GM18505 (cell line): ENCODE measurements at regions not wholly inside any gene's neighbourhood (a gene's known extent, or its start where the extent isn't known, plus 50 kb on each side); places are given as distances from the start of the nearest gene placed in this dataset.

Experiments used
- ATAC-seq: cut with Tn5 transposase; IDR thresholded peaks from one replicate; pipeline ENCODE4 v1.9.1; 2021; ENCODE audit not compliant: unreplicated experiment
- POLR2A ChIP-seq: IDR thresholded peaks from 4 replicates; pipeline ENCODE4 v1.6.1; 2011; ENCODE audit warnings: borderline replicate concordance; ENCODE audit not compliant: insufficient read depth, insufficient read length; ENCODE audit errors: extremely low read depth

DNA sequence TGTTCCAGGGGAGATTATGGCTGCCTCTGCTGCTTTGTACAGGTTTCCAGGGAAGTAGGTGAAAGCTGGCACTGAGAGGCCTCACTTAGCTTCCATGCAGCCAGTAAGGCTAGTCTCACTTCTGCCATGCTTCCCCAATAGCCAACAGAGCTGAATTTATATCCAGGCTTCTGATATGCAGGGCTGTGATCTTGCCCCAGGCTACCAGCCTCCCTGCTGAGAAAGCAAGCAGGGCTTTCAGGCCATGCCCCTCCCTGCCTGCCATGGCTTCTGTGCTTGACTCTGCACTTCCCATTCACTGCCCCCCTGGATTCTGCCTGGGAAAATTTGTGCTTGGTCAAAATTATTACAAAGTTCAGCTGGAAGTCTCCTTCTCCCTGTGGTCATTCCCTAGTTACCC, 302.1 kb upstream of the FBXO33 start:
- TF ChIP-seq POLR2A, result no peak
- no peak for ATAC-seq

DNA sequence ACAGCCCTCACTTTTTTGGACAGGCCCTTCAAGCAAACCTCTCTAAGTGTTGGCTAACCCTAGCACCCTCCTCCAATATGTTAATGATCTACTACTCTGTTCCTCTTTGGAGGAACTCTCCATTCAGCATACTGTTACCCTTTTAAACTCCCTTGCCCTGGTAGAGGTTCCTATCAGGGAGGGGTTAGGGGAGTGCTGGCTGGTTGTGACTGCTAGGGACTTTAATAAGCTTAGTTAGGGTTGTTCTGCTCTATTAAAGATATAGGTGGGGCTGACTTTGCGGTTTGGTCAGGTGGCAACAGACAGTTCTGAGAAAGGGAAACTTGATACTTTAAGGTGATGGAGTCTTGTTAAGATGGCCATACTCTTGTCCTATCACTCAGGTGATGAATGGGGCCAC, 301.5 kb upstream of the FBXO33 start:
- peak; percentile 67 for ATAC-seq
- TF ChIP-seq POLR2A, result no peak

DNA sequence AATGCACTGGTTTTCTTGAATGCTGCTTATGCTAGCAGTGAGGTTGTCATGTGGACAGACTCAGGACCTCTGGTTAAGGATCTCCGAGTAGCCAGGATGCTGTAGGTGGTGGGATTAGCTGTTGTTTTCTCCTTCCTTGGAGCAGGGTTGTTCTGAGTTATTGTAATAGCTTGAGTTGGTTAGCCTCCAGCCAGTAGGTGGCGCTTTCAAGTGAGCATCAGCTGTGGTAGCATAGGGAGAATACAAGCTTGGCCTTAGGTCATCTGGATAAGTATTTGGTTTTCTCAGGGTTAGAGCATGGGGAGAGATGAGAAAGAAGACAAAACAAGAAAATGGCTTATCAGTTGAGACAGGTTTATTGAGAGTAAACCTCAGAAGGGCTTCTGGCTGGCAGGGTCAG, 299.7 kb upstream of the FBXO33 start:
- TF ChIP-seq POLR2A, result no peak
- no peak for ATAC-seq

DNA sequence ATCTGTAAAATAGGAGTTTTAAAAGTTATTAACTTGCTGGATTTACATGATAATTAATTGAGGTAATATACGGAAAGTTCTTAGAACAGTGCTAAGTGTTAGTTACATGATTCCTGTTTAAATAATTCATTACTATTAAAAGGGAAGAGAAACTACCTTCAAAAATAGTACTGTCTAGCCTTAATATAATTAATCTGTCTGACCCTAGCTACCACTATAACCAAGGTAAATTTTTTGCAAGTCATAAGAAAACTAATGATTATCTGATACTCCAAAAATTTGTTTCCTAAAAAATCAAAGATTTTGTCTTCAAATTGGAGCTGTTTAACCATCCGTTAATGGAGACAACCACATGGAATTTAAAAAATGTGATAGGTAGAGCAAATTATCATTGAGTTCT, 294.3 kb upstream of the FBXO33 start:
- ATAC-seq, result no peak
- TF ChIP-seq POLR2A, result no peak

DNA sequence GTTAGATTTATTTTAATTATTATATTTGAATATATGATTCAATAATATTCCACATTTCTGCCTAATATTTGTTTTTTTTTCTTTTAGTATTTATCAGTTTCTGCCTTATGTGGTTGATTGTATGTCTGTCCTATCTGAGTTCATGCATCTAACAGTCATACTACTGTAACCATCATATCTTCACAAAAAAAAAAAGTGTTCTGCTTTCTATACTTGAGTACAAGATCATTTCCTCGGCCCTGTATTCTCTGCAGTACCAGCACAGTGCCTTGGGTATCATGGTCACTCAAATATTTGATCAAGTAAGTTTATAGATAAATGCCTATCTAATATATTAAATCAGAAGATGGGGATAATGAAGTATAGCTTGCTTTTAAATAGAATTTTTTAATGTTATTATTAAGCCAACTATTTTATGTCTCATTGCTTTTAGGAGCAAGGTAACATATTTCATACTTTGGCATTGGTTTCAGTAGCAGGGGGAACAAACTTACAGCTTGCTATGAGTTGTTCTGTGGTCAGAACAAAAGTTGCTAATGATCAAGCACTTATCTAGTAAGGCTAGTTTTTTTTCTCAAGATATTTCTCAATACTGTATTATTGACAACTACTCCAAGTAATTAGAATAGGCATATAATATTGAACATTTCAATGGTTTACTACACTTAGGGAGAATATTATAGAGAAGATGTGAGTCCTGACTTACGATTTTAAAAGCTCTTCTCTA, 290.5 kb upstream of the FBXO33 start:
- TF ChIP-seq POLR2A, result no peak

DNA sequence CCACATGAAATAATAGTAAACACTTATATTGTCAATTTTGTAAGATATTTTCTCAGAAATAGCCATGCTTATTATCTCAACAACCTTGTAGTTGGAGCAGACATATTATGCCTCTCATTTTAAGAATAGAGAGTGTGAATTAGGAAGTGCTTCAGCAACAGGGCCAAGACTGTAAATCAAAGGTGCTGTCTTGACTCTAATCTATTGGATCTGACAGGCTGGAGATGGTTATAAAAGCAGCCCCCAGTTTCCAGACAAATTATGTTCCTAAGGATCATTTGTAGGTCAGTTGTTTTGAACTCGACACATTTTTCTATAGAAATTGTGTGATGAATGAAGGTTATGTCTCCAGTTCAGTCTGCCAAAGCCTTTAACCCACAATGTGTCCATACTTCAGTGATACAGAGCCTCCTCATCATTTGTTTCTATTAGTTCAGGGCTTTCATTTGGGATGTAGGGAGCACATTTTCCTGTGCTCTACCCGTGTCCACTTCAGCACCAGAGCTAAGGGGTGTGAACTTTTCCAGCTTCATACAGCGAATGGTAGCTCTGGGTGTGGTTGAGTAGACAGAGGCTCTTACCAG, 284.8 kb upstream of the FBXO33 start:
- TF ChIP-seq POLR2A, result no peak
- no peak for ATAC-seq

More for the DNA sequence above, 290.5 kb upstream of the FBXO33 start:
- no peak for ATAC-seq

DNA sequence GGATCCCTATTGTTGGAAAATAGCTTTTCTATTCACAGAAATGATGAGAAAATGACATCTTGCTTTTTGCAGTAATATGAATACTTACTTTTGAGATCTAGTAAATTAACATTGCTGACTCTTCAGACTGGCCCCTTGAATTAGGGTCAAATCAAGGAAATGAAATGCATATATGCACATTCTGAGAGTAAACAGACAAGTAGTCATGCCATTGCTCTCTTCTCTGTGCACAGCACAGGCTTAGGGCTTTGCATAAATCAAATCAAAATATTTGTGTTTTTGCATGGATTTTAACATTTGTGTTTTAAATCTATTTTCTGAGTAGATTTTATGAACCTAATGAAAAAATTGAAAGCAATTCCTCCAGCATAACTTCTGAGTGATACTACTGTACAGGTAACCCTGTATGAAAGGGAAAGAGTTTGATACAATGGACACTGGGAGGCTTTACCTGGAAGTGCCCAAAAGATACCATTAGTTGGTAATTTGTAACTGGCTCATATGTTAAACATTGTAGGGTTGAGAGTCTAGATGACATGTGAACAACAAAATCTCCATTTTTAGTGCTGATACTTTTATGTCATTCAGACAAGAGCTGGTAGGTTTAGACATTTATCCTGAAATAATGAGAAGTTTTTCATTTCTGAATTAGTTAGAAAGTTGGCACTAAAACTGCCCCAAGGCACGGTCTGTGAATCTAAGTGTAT, 280.2 kb upstream of the FBXO33 start:
- TF ChIP-seq POLR2A, result no peak
- no peak for ATAC-seq

DNA sequence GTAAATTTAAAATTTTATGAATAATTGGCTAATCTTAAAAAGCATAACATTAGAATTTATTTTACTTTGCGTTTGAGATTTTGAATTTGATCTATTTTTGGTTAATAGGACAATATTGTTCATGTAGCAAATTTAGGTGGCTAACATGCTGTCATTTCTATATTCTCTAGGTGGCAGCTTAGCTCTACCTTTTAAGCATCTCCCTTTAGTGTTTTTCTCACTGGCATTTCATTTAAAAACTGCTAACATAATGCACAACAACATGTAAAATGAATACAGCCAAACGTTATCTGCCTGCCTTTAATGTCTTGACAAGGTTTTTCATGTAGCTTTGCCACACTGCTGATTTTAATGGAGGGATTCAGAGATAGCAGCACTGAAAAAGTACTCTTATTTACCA, 272.4 kb upstream of the FBXO33 start:
- ATAC-seq, result no peak
- no peak for TF ChIP-seq POLR2A

DNA sequence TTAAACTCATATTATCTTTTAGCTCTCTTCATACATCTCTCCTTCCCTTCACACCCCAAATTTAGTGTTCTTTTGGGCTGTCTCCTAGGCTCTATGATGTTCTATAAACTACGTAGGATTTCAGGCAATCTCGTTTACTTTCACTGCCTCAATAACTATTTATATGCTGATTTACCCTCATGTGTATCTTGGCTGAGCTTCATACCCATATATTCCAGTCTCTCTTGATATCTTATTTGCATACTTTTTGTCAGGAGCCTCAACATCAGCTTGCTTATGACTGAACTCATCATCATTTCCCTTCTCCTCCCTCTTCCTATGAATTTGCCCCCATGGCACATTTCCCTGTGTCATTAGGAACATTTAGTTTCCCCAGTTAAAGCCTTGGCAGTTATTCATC, 262.1 kb upstream of the FBXO33 start:
- no peak for TF ChIP-seq POLR2A
- ATAC-seq, result no peak

DNA sequence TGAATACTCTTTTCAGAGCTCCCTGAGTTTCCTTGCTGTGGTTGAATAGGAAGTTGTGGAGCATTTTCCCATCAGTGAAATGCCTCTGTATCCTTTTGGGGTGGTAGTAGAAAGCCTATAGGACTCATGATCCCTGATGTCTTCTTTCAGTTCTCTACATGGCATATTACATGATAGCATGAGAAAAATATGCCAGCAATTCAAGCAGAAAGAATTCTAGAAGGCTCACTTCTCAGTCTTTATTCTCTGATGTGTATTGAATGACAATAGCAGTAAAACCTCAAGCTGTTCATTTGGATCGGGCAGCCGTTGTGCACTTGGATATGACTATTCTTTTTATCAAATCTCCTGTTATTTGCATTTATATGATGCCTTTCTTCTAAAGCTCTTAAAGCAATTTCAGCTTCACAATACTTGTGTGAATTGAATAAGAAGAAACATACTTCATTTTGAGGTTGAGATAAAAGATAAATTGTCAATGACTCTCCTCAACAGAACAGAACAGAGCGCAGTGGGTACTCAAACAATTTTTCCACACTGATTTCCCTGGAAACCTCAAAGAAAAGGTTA, 251.5 kb upstream of the FBXO33 start:
- no peak for TF ChIP-seq POLR2A
- ATAC-seq, result no peak

DNA sequence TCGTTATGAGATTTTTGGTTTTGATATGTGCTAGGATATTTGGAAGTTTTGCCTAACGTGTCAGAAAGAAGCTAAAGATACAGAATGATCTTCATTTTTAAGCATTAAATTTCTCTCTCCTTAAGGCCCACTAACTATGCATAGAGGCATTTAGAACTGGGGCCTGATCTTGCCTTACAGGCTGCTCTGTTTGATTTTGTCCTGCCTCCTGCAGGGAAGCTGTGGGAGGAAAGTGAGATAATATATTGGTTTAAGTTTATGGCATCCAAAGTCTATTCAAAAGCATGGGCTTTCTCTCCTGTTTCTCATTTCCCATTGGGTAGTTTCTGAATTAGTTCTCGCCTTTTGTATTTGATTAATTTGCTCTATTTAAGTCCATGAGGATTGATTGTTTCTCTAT, 250.3 kb upstream of the FBXO33 start:
- no peak for TF ChIP-seq POLR2A
- no peak for ATAC-seq

DNA sequence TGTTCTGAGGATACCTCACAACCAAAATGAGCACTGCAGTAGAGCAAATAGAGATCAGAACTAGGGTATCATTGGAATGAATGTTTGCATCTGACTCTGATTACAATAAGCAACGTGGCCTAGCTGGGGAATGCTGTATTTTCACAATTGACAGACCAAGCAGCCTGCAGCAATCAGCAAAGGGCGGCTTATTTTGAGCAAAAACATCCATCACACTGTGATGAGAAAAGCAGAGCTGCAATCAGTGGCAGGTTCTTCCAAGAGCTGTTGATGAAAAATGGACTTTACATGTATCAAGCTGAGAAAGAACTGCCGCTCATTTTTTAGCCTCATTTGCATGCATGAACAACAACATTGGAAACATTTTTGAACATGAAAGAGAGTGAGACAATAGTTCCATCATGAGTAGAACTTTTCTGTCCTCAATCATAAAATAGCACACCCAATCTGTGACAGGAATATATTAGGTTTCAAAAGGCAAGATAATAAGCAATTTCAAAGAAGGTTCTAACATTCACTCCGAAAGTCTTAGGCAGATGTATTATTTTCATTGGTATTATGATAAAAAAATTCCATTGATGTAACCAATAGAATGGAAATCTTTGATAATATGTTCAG, 249.7 kb upstream of the FBXO33 start:
- TF ChIP-seq POLR2A, result no peak
- ATAC-seq, result no peak

DNA sequence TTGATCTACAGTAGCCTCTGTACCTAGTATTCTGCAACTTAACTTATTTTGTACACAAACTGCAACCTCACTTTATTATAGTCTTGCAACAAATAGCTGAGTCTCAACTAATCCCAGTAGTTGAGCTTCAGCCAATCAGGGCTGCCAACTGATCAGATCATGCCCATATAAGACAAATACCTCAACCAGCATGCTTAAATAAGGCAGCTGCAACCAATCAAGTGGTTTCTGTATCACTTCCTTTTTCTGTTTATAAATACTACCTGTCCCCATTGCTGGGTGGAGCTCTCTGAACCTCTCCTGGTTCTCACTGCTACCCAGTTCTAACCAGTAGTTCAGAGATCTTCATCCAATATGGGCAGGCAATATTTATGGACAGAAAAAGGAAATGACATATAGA, 248.5 kb upstream of the FBXO33 start:
- TF ChIP-seq POLR2A, result no peak
- peak; percentile 94 for ATAC-seq

DNA sequence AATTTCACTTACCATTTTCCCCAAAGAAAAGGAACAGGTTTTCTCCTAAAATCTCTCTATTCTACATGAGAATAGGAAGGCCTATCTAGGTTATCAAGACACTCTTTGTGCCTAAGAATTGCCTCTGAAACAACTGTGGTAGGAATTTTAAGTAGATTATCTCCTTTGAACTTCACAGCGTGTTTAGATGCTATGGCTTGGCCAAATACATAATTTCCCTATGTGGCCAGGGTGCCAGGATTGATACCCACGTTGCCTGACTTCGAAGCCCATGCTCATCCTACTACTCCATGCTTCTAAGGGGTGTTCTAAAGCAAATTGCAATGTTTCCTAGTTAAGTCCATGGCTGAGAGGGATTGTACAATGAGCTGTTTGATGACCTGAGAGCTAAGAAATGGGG, 241.5 kb upstream of the FBXO33 start:
- no peak for TF ChIP-seq POLR2A
- ATAC-seq, result no peak

DNA sequence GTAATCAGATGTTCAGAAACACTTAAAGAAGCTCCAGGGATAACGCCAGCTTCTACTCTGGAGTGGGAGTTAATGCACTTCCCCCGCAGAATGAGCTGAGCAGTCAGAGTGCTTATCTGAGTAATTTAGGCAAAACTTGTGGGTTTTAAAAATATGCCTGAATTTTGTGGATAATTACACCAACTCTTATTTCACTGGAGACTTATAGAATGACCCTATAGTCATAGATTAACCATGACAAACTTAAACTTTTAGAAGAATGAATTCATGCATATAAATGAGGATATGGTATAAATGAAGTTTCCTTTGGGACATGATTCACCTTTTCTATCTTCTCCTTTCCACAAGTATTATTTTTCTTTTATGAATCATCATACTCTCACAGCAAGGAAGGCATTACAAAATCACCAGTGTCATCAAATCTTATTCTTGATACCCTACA, 241.1 kb upstream of the FBXO33 start:
- no peak for ATAC-seq
- TF ChIP-seq POLR2A, result no peak
